ENCODE measurements at regions not wholly inside any gene's neighbourhood (a gene's known extent, or its start where the extent isn't known, plus 50 kb on each side); places are given as distances from the start of the nearest gene placed in this dataset.

DNA sequence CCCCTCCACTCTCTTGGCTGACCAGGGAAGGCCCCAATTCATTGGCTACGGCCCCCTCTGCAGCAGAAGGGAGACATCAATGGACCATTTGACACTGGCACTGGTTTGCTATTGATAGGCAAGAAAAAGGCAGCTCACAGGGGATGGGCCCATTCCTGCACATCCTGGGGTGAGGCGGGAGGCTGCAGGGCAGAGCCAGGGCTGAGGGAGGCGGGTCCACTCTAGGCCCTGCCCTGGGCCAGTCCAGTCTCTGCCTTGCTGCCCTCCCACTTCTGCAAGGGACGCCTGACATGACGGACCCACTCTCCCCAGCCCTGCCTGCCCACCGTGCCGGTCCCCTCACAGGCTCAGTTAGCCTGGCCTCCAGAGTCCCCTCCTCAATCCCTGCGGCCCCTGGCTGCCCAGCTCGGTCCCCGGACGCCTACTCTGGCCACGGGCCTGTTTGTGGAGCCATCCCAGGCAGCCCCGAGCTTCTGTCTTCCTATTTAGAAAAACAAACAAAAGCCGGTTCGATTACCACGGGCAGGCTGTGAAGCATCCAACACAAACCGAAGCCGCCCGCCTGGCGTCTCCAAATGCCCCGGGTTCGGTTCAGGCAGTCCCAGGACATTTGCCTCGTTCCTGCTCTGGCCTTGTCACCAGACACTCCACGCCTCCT, 160.7 kb downstream of the IRX5 start:
- Histone ChIP-seq H3K27ac (no peak overlapping the region), H3K4me1 (no peaks in the 10 kb centered on the region), H3K27me3 (no peaks in the 10 kb centered on the region), H3K4me3 (no peak overlapping the region), H3K9me3 (no peaks in the 10 kb centered on the region), H3K36me3 (no peaks in the 10 kb centered on the region)
- intact Hi-C loops (cut with DNase I), result no loop called here
- TF ChIP-seq, protein P1, sequence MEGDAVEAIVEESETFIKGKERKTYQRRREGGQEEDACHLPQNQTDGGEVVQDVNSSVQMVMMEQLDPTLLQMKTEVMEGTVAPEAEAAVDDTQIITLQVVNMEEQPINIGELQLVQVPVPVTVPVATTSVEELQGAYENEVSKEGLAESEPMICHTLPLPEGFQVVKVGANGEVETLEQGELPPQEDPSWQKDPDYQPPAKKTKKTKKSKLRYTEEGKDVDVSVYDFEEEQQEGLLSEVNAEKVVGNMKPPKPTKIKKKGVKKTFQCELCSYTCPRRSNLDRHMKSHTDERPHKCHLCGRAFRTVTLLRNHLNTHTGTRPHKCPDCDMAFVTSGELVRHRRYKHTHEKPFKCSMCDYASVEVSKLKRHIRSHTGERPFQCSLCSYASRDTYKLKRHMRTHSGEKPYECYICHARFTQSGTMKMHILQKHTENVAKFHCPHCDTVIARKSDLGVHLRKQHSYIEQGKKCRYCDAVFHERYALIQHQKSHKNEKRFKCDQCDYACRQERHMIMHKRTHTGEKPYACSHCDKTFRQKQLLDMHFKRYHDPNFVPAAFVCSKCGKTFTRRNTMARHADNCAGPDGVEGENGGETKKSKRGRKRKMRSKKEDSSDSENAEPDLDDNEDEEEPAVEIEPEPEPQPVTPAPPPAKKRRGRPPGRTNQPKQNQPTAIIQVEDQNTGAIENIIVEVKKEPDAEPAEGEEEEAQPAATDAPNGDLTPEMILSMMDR (IDR thresholded peaks at IDR 0.05), result no peak
- TF ChIP-seq POLR2AphosphoS5 (IDR thresholded peaks at IDR 0.05; ENCODE audit: insufficient read depth in 1 of 2, low read depth in 1 of 2), result no peak
- TF ChIP-seq POLR2A (IDR thresholded peaks at IDR 0.05), result no peak
- no peak for DNase-seq (ENCODE audit: extremely low spot score in 2 of 2)

DNA sequence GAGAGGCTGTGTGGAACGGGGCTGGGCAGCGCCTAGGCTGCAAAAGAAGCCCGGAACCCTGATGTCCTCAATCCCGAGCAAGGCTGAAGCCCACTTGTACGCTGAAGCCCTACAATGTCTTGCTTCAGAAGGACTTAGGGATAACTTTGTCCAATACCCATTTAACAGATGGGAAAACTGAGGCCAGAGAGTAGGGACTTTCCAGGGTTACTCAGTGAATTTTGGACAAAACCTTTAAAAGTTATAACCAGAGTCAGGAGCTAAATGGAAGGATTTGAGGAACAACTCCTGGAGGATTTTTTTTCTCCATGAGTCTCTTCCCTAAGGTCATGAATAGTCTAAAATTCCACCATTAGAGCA, 161.2 kb downstream of the IRX5 start:
- no peak for DNase-seq (ENCODE audit: extremely low spot score in 2 of 2)
- Histone ChIP-seq H3K4me3 (no peak overlapping the region), H3K4me1 (no peaks in the 10 kb centered on the region), H3K27ac (no peak overlapping the region), H3K9me3 (no peaks in the 10 kb centered on the region), H3K36me3 (no peaks in the 10 kb centered on the region), H3K27me3 (no peaks in the 10 kb centered on the region)
- no peak for TF ChIP-seq POLR2AphosphoS5 (IDR thresholded peaks at IDR 0.05; ENCODE audit: insufficient read depth in 1 of 2, low read depth in 1 of 2)
- TF ChIP-seq POLR2A (IDR thresholded peaks at IDR 0.05), result no peak
- TF ChIP-seq, protein P1 (IDR thresholded peaks at IDR 0.05), result no peak
- intact Hi-C loops (cut with DNase I), result no loop called here

DNA sequence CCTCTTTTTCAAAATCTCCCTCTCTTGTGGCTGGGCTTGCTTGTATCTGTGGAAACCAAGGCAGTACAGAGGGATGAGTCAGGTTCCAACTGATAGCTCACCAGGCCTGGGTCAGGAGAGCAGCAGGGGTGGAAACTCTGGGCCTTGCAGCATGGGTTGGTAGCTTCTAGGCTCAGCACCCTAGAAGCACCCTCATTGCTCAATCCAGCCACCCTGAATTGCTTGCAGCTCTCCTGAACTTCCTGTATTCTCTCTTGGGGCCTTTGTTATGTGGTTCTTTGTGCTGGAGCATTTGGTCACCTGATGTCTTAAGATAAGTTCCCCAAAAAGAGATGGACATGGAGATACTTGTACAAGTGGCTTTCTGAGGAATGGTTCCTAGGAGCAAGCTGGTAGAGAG, 169.4 kb downstream of the IRX5 start:
- no peaks in the 10 kb centered on the region for H3K36me3 ChIP-seq
- intact Hi-C loops (cut with DNase I), result no loop called here

DNA sequence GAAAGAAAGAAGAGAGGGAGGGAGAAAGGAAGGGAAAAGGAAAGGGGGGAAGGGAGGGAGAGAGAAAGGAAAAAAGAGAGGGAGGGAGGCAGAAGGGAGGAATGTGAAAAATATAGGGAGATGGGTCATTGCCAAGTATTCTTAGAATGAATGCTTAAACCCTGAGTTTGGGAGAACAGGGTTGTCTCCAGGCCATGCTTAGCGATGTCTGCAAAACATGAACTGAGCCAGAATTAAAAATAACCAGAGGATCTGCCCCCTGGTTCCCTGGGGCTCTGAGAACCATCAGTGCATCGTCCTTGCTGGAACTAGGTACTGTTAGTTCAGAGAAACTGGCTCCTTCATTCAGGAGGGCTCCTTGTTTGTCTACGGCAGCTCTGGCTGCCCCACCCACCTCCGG, 170.4 kb downstream of the IRX5 start:
- Histone ChIP-seq H3K4me1 (no peaks in the 10 kb centered on the region), H3K27ac (no peak overlapping the region), H3K4me3 (no peak overlapping the region), H3K36me3 (no peaks in the 10 kb centered on the region), H3K27me3 (no peaks in the 10 kb centered on the region), H3K9me3 (no peaks in the 10 kb centered on the region)
- DNase-seq (ENCODE audit: extremely low spot score in 2 of 2), result no peak
- intact Hi-C loops (cut with DNase I), result no loop called here
- no peak for TF ChIP-seq POLR2A (IDR thresholded peaks at IDR 0.05)
- TF ChIP-seq, protein P1 (IDR thresholded peaks at IDR 0.05), result no peak
- no peak for TF ChIP-seq POLR2AphosphoS5 (IDR thresholded peaks at IDR 0.05; ENCODE audit: insufficient read depth in 1 of 2, low read depth in 1 of 2)

More for the DNA sequence above, 169.4 kb downstream of the IRX5 start:
- no peaks in the 10 kb centered on the region for H3K27me3 ChIP-seq
- no peaks in the 10 kb centered on the region for H3K9me3 ChIP-seq
- no peak for TF ChIP-seq POLR2AphosphoS5 (IDR thresholded peaks at IDR 0.05; ENCODE audit: insufficient read depth in 1 of 2, low read depth in 1 of 2)
- no peaks in the 10 kb centered on the region for H3K4me1 ChIP-seq
- no peak overlapping the region for H3K27ac ChIP-seq
- DNase-seq (ENCODE audit: extremely low spot score in 2 of 2), result no peak
- no peak overlapping the region for H3K4me3 ChIP-seq

DNA sequence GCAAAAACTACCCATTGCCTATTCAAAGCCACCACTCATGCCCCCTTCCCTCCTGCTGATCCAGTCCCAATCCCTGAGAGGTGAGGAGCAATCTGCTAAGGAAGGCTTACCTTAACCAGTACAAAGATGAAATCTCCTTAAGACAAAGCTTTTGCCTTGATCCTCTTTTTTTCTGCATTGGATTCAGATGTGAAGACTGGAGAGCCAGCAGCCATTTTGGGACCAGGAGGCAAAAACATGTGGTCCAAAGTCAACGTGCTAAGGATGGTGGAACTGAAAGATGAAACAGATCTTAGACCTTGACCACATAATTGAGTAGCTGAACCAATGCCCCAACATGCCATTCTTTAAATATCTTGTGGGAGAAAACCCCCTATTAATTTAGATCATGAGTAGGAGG, 171.4 kb downstream of the IRX5 start:
- intact Hi-C loops (cut with DNase I), result no loop called here
- Histone ChIP-seq H3K4me1 (no peaks in the 10 kb centered on the region), H3K27me3 (no peaks in the 10 kb centered on the region), H3K9me3 (no peaks in the 10 kb centered on the region), H3K36me3 (no peaks in the 10 kb centered on the region), H3K27ac (no peak overlapping the region), H3K4me3 (no peak overlapping the region)
- TF ChIP-seq POLR2A (IDR thresholded peaks at IDR 0.05), result no peak
- TF ChIP-seq, protein P1 (IDR thresholded peaks at IDR 0.05), result no peak
- no peak for TF ChIP-seq POLR2AphosphoS5 (IDR thresholded peaks at IDR 0.05; ENCODE audit: insufficient read depth in 1 of 2, low read depth in 1 of 2)
- no peak for DNase-seq (ENCODE audit: extremely low spot score in 2 of 2)

Data from vagina (tissue), 2 donors.